Colonic mucosa (tissue), 4 donors: ENCODE measurements at regions not wholly inside any gene's neighbourhood (a gene's known extent, or its start where the extent isn't known, plus 50 kb on each side); places are given as distances from the start of the nearest gene placed in this dataset.

Experiments
- DNase-seq: peaks from one replicate; pipeline ENCODE4 v3.0.0-alpha.2; 2020
- H3K27ac ChIP-seq: fragments of 200-600 bp; one replicate; pipeline ENCODE4 v1.8.0; 2021
- H3K27me3 ChIP-seq: fragments of 200-600 bp; one replicate; pipeline ENCODE4 v1.8.0; 2021
- H3K36me3 ChIP-seq: fragments of 200-600 bp; one replicate; pipeline ENCODE4 v1.8.0; 2021
- H3K4me1 ChIP-seq: fragments of 200-600 bp; one replicate; pipeline ENCODE4 v1.8.0; 2021; ENCODE audit warnings: mild to moderate bottlenecking
- H3K4me3 ChIP-seq: fragments of 200-600 bp; one replicate; pipeline ENCODE4 v1.8.0; 2021
- H3K9ac ChIP-seq, 2 donors: one replicate each; pipeline ENCODE4 v1.7.0; 2013; ENCODE audit warnings: control low read depth in 2 of 2, low read depth in 2 of 2, low read length in 2 of 2
- H3K9me3 ChIP-seq: fragments of 200-600 bp; one replicate; pipeline ENCODE4 v1.8.0; 2021
- intact Hi-C: fragments of 100-400 bp; cut with DNase I; formaldehyde crosslinking; loops from one replicate; pipeline ENCODE4 v1.14.1; 2022
- TF ChIP-seq, protein P1 (sequence below): fragments of 200-600 bp; IDR thresholded peaks from one replicate; pipeline ENCODE4 v1.8.0; 2022; ENCODE audit warnings: antibody characterized with exemption, mild to moderate bottlenecking
- donor health status: healthy.
- donor health status: DM: no; HTN: no; CAD: no.
- donor health status: DM: no; HTN: no; CAD: no.

DNA sequence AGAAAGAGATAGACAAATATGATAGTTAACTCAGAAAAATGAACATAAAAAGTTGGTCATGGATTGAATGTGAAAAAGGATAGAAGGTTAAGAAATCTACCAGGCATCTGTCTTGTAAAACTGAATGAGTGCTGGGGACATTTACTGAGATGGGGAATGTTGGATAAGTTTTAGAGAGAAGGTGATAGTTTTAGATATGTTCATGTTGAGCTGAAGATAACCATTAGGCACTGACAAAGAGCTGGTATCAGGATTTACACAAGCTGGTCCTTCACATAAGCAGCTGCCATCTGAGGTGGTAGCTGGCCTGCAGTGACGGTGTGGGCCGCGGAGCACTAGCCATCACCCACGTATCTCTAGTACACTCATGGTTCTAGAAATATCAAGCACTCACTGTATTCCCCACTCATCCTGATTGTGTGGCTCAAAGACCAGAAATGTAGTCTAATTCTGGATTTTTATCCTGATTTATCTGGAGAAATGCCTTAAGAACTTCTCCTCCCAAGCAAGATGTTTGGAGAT lies 194.4 kb upstream of the KCNJ16 start:
- no peak overlapping the region for H3K4me3 ChIP-seq
- no peaks in the 10 kb centered on the region for H3K36me3 ChIP-seq
- no peaks in the 10 kb centered on the region for H3K4me1 ChIP-seq
- no peak overlapping the region for H3K9ac ChIP-seq
- H3K27ac ChIP-seq = no peak overlapping the region
- TF ChIP-seq, protein P1, sequence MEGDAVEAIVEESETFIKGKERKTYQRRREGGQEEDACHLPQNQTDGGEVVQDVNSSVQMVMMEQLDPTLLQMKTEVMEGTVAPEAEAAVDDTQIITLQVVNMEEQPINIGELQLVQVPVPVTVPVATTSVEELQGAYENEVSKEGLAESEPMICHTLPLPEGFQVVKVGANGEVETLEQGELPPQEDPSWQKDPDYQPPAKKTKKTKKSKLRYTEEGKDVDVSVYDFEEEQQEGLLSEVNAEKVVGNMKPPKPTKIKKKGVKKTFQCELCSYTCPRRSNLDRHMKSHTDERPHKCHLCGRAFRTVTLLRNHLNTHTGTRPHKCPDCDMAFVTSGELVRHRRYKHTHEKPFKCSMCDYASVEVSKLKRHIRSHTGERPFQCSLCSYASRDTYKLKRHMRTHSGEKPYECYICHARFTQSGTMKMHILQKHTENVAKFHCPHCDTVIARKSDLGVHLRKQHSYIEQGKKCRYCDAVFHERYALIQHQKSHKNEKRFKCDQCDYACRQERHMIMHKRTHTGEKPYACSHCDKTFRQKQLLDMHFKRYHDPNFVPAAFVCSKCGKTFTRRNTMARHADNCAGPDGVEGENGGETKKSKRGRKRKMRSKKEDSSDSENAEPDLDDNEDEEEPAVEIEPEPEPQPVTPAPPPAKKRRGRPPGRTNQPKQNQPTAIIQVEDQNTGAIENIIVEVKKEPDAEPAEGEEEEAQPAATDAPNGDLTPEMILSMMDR = no peak
- H3K27me3 ChIP-seq = no peaks in the 10 kb centered on the region
- no peaks in the 10 kb centered on the region for H3K9me3 ChIP-seq
- DNase-seq = no peak
- intact Hi-C loops = no loop called here

DNA sequence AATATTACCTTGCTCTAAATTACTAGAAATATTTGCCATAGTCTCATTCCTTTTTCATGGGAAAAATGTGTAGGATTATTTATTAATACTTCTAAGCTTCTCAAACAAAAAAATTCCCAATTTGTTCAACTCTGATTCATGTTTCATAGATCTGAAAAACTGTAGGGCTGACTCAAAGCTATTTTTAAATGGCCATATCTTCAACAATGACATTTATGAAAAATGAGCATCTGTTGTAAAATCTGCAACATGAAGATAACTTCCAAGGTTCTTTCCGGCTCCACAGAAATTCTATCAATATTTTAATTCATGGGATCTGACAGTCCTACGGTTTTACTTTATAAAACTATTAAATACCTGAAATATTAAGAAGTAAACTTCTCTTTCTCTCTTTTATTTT lies 192.7 kb upstream of the KCNJ16 start:
- H3K4me1 ChIP-seq = no peaks in the 10 kb centered on the region
- no peak overlapping the region for H3K27ac ChIP-seq
- TF ChIP-seq, protein P1 = no peak
- no peaks in the 10 kb centered on the region for H3K36me3 ChIP-seq
- H3K9me3 ChIP-seq = no peaks in the 10 kb centered on the region
- intact Hi-C loops = no loop called here
- no peaks in the 10 kb centered on the region for H3K27me3 ChIP-seq
- H3K9ac ChIP-seq = no peak overlapping the region
- no peak overlapping the region for H3K4me3 ChIP-seq
- no peak for DNase-seq

DNA sequence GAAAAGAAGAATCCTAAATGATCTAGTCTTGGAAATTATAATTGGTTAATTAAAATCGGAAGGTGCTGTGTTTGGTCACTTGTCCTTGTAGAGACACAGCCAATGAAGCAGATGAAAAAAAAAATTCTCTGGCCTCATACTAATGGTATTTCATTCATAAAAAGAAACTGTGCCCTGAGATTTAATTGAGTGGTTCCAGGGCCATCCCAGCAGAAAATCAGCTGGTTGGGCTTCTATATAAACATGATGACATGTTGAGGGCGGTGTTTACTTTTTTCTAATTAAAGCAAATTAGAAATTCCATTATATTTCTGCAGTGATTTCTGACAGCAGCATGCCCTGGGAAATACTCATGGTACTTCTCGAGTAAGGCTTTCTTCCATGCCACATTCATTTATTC lies 191.9 kb upstream of the KCNJ16 start:
- Histone ChIP-seq H3K27me3 (no peaks in the 10 kb centered on the region), H3K36me3 (no peaks in the 10 kb centered on the region), H3K4me1 (no peaks in the 10 kb centered on the region), H3K4me3 (no peak overlapping the region), H3K9me3 (no peaks in the 10 kb centered on the region), H3K9ac (no peak overlapping the region), H3K27ac (no peak overlapping the region)
- intact Hi-C loops = no loop called here
- no peak for DNase-seq
- TF ChIP-seq, protein P1 = no peak

DNA sequence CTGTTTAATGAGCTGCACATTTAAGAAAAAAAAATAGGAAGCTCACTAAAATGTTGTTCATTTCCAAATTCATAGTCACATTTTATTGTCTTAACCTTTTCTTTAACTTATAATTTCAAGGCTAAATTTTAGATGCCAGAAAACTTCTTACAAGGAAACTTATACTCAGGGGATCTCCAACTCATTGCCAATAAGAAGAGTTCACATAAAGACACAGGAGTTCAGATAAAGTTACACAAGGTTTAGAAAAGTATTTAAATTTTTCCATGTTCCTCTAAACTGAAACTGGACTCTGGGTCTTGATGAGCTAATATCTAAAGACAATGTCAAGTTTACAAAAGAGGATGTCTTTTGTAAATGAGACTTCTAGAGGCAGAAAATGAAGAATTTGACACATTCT lies 190.7 kb upstream of the KCNJ16 start:
- intact Hi-C loops = no loop called here
- TF ChIP-seq, protein P1 = no peak
- Histone ChIP-seq H3K27ac (no peak overlapping the region), H3K4me3 (no peak overlapping the region), H3K27me3 (no peaks in the 10 kb centered on the region), H3K9me3 (no peaks in the 10 kb centered on the region), H3K9ac (no peak overlapping the region), H3K4me1 (no peaks in the 10 kb centered on the region), H3K36me3 (no peaks in the 10 kb centered on the region)
- no peak for DNase-seq

DNA sequence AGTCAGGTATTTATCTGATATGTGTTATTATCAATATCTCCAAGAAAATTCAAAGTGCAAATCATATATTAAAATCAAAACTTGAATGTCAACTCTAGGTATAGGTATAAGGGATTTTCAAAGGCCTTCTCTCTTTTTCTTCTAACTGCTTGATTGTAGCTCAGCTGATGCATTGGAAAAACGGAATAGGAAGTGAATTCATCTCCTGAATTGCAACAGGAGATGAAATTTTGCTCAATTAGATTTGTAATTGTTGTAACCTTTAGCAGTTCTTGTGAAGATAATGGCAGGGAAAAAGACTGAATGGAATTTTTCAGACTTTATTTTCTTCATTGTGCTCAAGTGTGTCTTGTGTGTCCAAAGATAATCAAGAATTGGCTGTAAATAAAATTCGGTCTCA lies 190.2 kb upstream of the KCNJ16 start:
- H3K9me3 ChIP-seq = no peaks in the 10 kb centered on the region
- H3K36me3 ChIP-seq = no peaks in the 10 kb centered on the region
- DNase-seq = no peak
- H3K4me3 ChIP-seq = no peak overlapping the region
- no peak overlapping the region for H3K27ac ChIP-seq
- H3K9ac ChIP-seq = no peak overlapping the region
- H3K27me3 ChIP-seq = no peaks in the 10 kb centered on the region
- intact Hi-C loops = no loop called here
- no peaks in the 10 kb centered on the region for H3K4me1 ChIP-seq
- TF ChIP-seq, protein P1 = no peak

DNA sequence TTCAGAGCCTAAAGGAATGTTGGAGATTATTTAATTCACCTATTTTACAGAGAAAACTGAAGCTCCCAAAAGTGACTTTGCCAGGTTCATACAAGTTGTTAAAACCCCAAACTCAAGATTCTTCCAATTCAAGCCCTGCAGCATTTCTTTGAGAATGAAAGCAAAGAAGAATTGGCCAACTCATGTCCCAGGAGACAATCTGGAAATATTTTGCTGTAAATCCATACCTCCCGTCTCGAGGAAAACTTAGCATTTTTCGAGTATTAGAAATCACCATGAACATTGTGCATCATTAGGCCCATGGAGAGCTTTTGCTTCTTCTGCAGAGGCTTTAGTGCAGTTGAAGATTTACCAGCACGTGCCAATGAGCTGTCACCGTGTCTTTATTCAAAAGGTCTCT lies 176.4 kb upstream of the KCNJ16 start:
- no peaks in the 10 kb centered on the region for H3K27me3 ChIP-seq
- intact Hi-C loops = no loop called here
- H3K27ac ChIP-seq = no peak overlapping the region
- TF ChIP-seq, protein P1 = no peak
- no peak overlapping the region for H3K9ac ChIP-seq
- no peaks in the 10 kb centered on the region for H3K9me3 ChIP-seq
- no peaks in the 10 kb centered on the region for H3K36me3 ChIP-seq
- no peak overlapping the region for H3K4me3 ChIP-seq
- H3K4me1 ChIP-seq = no peaks in the 10 kb centered on the region
- DNase-seq = no peak
